Heart right ventricle (tissue), 16 donors: ENCODE measurements at regions not wholly inside any gene's neighbourhood (a gene's known extent, or its start where the extent isn't known, plus 50 kb on each side); places are given as distances from the start of the nearest gene placed in this dataset.

Experiments used
- ATAC-seq, 8 donors: fragments of 200-7000 bp; cut with Tn5 transposase; one replicate each; pipeline ENCODE4 v1.9.1; 2020; ENCODE audit warnings: mild to moderate bottlenecking in 8 of 8, moderate library complexity in 8 of 8, moderate number of reproducible peaks in 1 of 8
- DNase-seq, 2 donors: peaks; one replicate each; pipeline ENCODE4 v3.0.0-alpha.2; 2020
- H3K27ac ChIP-seq, 10 donors: fragments of 200-600 bp; sonication (generic) in 2 of 10; one replicate each; pipeline versions ENCODE4 v1.5.0 to v1.8.0; 2020 to 2022; ENCODE audit warnings: mild to moderate bottlenecking in 3 of 10
- H3K27me3 ChIP-seq, 7 donors: fragments of 200-600 bp; one replicate each; pipeline ENCODE4 v1.8.0; 2021 to 2022; ENCODE audit warnings: mild to moderate bottlenecking in 2 of 7
- H3K36me3 ChIP-seq, 9 donors: fragments of 200-600 bp; sonication (generic) in 1 of 9; one replicate each; pipeline versions ENCODE4 v1.5.0 to v1.8.0; 2020 to 2022; ENCODE audit warnings: mild to moderate bottlenecking in 2 of 9
- H3K4me1 ChIP-seq, 9 donors: fragments of 200-600 bp; sonication (generic) in 1 of 9; one replicate each; pipeline versions ENCODE4 v1.5.0 to v1.8.0; 2020 to 2022; ENCODE audit warnings: mild to moderate bottlenecking in 4 of 9
- H3K4me3 ChIP-seq, 10 donors: fragments of 200-600 bp; sonication (generic) in 2 of 10; one replicate each; pipeline versions ENCODE4 v1.5.0 to v1.8.0; 2020 to 2022; ENCODE audit warnings: mild to moderate bottlenecking in 7 of 10, moderate library complexity in 2 of 10
- H3K9me3 ChIP-seq, 11 donors: fragments of 200-600 bp in 10 of 11; sonication (generic) in 2 of 11; one replicate each; pipeline versions ENCODE4 v1.5.0 to v1.8.0; 2013 to 2022; ENCODE audit warnings: mild to moderate bottlenecking in 2 of 11, control low read depth in 1 of 11, moderate library complexity in 1 of 11
- CTCF ChIP-seq, 9 donors: fragments of 200-600 bp; sonication (generic) in 2 of 9; IDR thresholded peaks; one replicate each; pipeline versions ENCODE4 v1.5.0 to v1.8.0; 2021 to 2022; ENCODE audit warnings: antibody characterized with exemption in 9 of 9, mild to moderate bottlenecking in 5 of 9, moderate library complexity in 1 of 9
- WGBS, 2 donors: extraction: QIAGEN DNeasy Blood & Tissue Kit; methylation state at CpG; one replicate each; pipeline ENCODE4 v1.1.7; 2013; ENCODE audit warnings: inconsistent platforms in 1 of 2; 5-methylcytosine and 5-hydroxymethylcytosine counted together
- intact Hi-C, 10 donors: fragments of 100-400 bp; cut with DNase I; formaldehyde crosslinking; loops; one replicate each; pipeline versions ENCODE4 v1.11.1 to v1.14.2; 2022
- donor health status: Arrhythmogenic right ventricular cardiomyopathy.
- donor health status: ischemic (EF 13 %, LVEDD 7.1; RV severe dilation, severe dysfunction).
- donor health status: healthy with polysubstance abuse.
- donor health status: DM: no; HTN: yes; CAD: no.
- donor health status: DM: no; HTN: no; CAD: no.
- donor health status: ischemic (EF 25% LVEDD 6.9; RV normal size, moderate dysfunction).
- donor health status: ischemic (EF 25% LVEDD 5.7; RV mildly dilated, moderate dysfunction).
- donor health status: healthy.
- donor health status: DM: yes; HTN: yes; CAD: no.
- donor health status: Ischemic cardiomyopathy.
- donor health status: ischemic (EF 35%, LVEDD 5.7; RV mildly dilated, moderate dysfunction).
- donor health status: nonischemic (EF 11% LVEDD 7.7; RV severe dilation, severe dysfunction).
- donor health status: DM: yes; HTN: yes; CAD: no.
- donor health status: PGD.
- donor health status: ischemic (EF 29% LVEDD 5.4; RV normal size, mild dysfunction).
- donor health status: nonischemic (EF 23%, LVEDD 6.1; RV moderate dilation, normal function).

- H3K27me3 ChIP-seq, result peaks cover 38 to 100% (median 100%) of the 10 kb centered on the region in 7 donors
- no peak overlapping the region for H3K4me3 ChIP-seq
- intact Hi-C loops, result no loop called here
- no peak overlapping the region for H3K27ac ChIP-seq
- 65 to 72% methylated on average over 3 of the region's 3 CpGs for WGBS, 2 donors
- no peaks in the 10 kb centered on the region for H3K36me3 ChIP-seq
- H3K4me1 ChIP-seq, result peaks cover 0 to 14% (median 4%) of the 10 kb centered on the region in 9 donors
- no peak for TF ChIP-seq CTCF (IDR thresholded peaks at IDR 0.05)
- no peaks in the 10 kb centered on the region for H3K9me3 ChIP-seq
- ATAC-seq, result no peak
- DNase-seq, result no peak
Measured at GRCh38 chr15:89414571-89414970, 79.9 kb upstream of the POLG start.

- no peak for TF ChIP-seq CTCF (IDR thresholded peaks at IDR 0.05)
- Histone ChIP-seq H3K4me3 (no peak overlapping the region), H3K27ac (no peak overlapping the region), H3K27me3 (peaks cover 42 to 100% (median 100%) of the 10 kb centered on the region in 7 donors), H3K4me1 (peaks cover 0 to 21% (median 11%) of the 10 kb centered on the region in 9 donors), H3K36me3 (no peaks in the 10 kb centered on the region), H3K9me3 (no peaks in the 10 kb centered on the region)
- DNase-seq (no peak), ATAC-seq (no peak)
- WGBS, 2 donors, result 59 to 68% methylated on average over 2 of the region's 2 CpGs
- intact Hi-C loops, result no loop called here
Measured at GRCh38 chr15:89413877-89414276, 79.3 kb upstream of the POLG start.

- 4 to 7% methylated on average over 11 of the region's 11 CpGs for WGBS, 2 donors
- intact Hi-C loops, result no loop called here
- Histone ChIP-seq H3K9me3 (no peaks in the 10 kb centered on the region), H3K27me3 (peaks cover 40 to 100% (median 100%) of the 10 kb centered on the region in 7 donors), H3K4me3 (no peak overlapping the region), H3K27ac (no peak overlapping the region), H3K4me1 (peaks cover 0 to 30% (median 19%) of the 10 kb centered on the region in 9 donors), H3K36me3 (no peaks in the 10 kb centered on the region)
- no peak for ATAC-seq
- DNase-seq, result no peak
- no peak for TF ChIP-seq CTCF (IDR thresholded peaks at IDR 0.05)
Measured at GRCh38 chr15:89412905-89413411, 78.3 kb upstream of the POLG start.

- DNase-seq (no peak), ATAC-seq (no peak)
Measured at GRCh38 chr15:89410039-89410435, 75.4 kb upstream of the POLG start.

More at GRCh38 chr15:89410039-89410435, 75.4 kb upstream of the POLG start:
- no peaks in the 10 kb centered on the region for H3K36me3 ChIP-seq
- WGBS, 2 donors, result 13 to 14% methylated on average over 19 of the region's 19 CpGs
- no peak overlapping the region for H3K27ac ChIP-seq
- peaks cover 49 to 100% (median 99%) of the 10 kb centered on the region in 7 donors for H3K27me3 ChIP-seq
- H3K9me3 ChIP-seq, result no peaks in the 10 kb centered on the region
- TF ChIP-seq CTCF (IDR thresholded peaks at IDR 0.05), result no peak
- intact Hi-C loops, result no loop called here
- H3K4me1 ChIP-seq, result peaks cover 2 to 49% (median 37%) of the 10 kb centered on the region in 9 donors
- H3K4me3 ChIP-seq, result no peak overlapping the region
